ENCODE measurements at regions not wholly inside any gene's neighbourhood (a gene's known extent, or its start where the extent isn't known, plus 50 kb on each side); places are given as distances from the start of the nearest gene placed in this dataset.

GRCh38 chr17:27070836-27071235 lies 223.1 kb upstream of the WSB1 start:
- in situ Hi-C loops (cut with MboI): no loop called here
- ChIA-PET POLR2A (interaction anchor here (0.8 to 2.0 kb wide), 3 partner anchors 9 to 18 kb away, joined by 3 to 6 read pairs (median 3); no protein-coding TSS in a partner anchor), CTCF (ENCODE audit: low intra/inter-chr PET ratio) (no interaction called here)
- no TSS peak for BruUV-seq (replicated peaks)
- Histone ChIP-seq H3K9me3 (replicated peaks; ENCODE audit: control insufficient read depth, insufficient read depth, low read depth, low read length) (no peaks in the 10 kb centered on the region), H2AFZ (ENCODE audit: low read depth, low read length) (no peak overlapping the region), H4K20me1 (replicated peaks; ENCODE audit: control insufficient read depth, insufficient read depth, low read length) (no peaks in the 10 kb centered on the region), H3K36me3 (ENCODE audit: control insufficient read depth, insufficient read depth, low read length) (peaks cover 86% of the 10 kb centered on the region), H3K4me1 (replicated peaks in 1 of 2; ENCODE audit: control insufficient read depth in 2 of 2, insufficient read depth in 2 of 2, low read length in 2 of 2) (no peaks in the 10 kb centered on the region; a peak in 1 of 5 replicates), H3K9me1 (ENCODE audit: control insufficient read depth, insufficient read depth, low read length) (no peaks in the 10 kb centered on the region), H3K79me2 (ENCODE audit: control insufficient read depth, insufficient read depth, low read length) (no peaks in the 10 kb centered on the region), H3K27ac (ENCODE audit: extremely low read depth, low read depth, low read length) (no peak overlapping the region), H3K27me3 (ENCODE audit: control insufficient read depth in 2 of 2, insufficient read depth in 2 of 2, low read length in 2 of 2) (no peaks in the 10 kb centered on the region), H3K4me3 (no peak overlapping the region), H3K9ac (ENCODE audit: insufficient read depth in 1 of 2, low read depth in 2 of 2, low read length in 2 of 2) (no peak overlapping the region), H3K4me2 (ENCODE audit: insufficient read depth, low read length) (no peak overlapping the region)
- WGBS (ENCODE audit: insufficient coverage, low coverage, missing lambda C conversion rate): 86% methylated on average over 1 of the region's 1 CpG
- DNase-seq (ENCODE audit: extremely low read depth in 1 of 4, low spot score in 3 of 4): no peak
- peak; percentile 70 for TF ChIP-seq NR2C1 (IDR thresholded peaks at IDR 0.05)
- peak; percentile 73 for TF ChIP-seq NR2C1 (tag; IDR thresholded peaks at IDR 0.05)
- peak; percentile 8 to 33 (median 18); a peak in 1 of 6 replicates for TF ChIP-seq CTCF (IDR thresholded peaks at IDR 0.05 in 2 of 3, conservative IDR thresholded peaks at IDR 0.05 in 1 of 3; ENCODE audit: insufficient read depth in 2 of 3, low read depth in 1 of 3, low read length in 3 of 3)
- no peak for TF ChIP-seq CEBPB (tag; IDR thresholded peaks at IDR 0.05)
- TF ChIP-seq ETS1 (conservative IDR thresholded peaks at IDR 0.05; ENCODE audit: control insufficient read depth, low read depth, low read length): no peak
- TF ChIP-seq NR2C2 (CRISPR knock-in tag; IDR thresholded peaks at IDR 0.05): no peak
- peak; percentile 51; the same call in 1 of the 2 replicates for TF ChIP-seq NR2C2 (tag; IDR thresholded peaks at IDR 0.05)
- no peak for TF ChIP-seq BCOR (IDR thresholded peaks at IDR 0.05)
- TF ChIP-seq CREB3L1 (IDR thresholded peaks at IDR 0.05; ENCODE audit: borderline replicate concordance, low read depth): no peak
- no peak for TF ChIP-seq PHF20 (IDR thresholded peaks at IDR 0.05; ENCODE audit: partially characterized antibody)
- TF ChIP-seq POLR2AphosphoS5 (IDR thresholded peaks at IDR 0.05; ENCODE audit: control insufficient read depth, insufficient read depth, low read depth, low read length): peak; percentile 25; the same call in 1 of the 2 replicates
- FAIRE-seq: no peak
- intact Hi-C loops (cut with micrococcal nuclease): no loop called here
- no peak for ATAC-seq

Measured in K562 (cell line).